NOMO-1 (cell line): ENCODE measurements at regions not wholly inside any gene's neighbourhood (a gene's known extent, or its start where the extent isn't known, plus 50 kb on each side); places are given as distances from the start of the nearest gene placed in this dataset.
"Not testable (repeated sequence)": the region's sequence is repeated elsewhere in the genome, so short reads cannot be mapped to it uniquely, and the experiment has no call there.

Experiments
- DNase-seq, 2 experiments: peaks; one replicate each; lab custom pipeline; 2025; ENCODE audit not compliant: unreplicated experiment in 2 of 2; lab: John Stamatoyannopoulos, UW

DNA sequence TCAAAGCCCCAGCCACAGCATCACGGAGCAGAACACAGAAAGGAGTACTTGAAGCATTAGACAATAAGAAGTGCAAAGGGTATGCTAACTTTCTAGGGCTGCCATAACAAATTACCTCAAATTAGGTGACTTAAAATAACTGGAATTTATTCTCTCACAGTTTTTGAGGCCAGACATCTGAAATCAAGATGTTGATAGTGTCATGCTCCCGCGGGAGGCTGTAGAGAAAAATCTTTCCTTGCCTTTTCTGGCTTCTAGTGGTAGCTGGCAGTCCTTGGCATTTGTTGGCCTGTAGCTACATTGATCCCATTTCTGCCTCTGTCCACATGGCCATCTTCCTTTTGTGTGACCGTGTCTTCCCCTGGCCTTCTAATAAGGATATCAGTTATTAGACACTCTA is 51.9 kb upstream of the SPDL1 start:
- DNase-seq, result no peak

DNA sequence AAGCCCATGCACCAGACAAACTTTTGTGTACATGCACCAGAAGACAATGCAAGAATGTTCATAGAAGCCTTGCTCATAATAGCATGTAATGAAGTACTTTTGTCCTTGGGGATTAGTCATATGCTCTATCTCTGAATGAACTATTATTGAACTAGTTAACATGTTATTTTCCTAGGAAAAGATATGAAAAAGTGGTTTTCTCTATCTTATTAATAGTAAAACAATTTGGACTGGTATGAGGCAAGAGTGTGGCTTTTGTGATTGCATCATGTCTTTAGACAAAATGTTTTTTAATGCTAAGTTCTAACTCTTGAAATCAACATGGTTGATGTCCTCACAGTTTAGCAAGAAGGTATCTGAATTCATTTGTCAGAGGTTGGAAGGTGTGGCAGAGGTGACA is 55.7 kb upstream of the SPDL1 start:
- no peak for DNase-seq

GRCh38 chr5:169527066-169527465 is 56.5 kb upstream of the SPDL1 start:
- DNase-seq, result peak in 1 of 2 experiments; percentile 14

DNA sequence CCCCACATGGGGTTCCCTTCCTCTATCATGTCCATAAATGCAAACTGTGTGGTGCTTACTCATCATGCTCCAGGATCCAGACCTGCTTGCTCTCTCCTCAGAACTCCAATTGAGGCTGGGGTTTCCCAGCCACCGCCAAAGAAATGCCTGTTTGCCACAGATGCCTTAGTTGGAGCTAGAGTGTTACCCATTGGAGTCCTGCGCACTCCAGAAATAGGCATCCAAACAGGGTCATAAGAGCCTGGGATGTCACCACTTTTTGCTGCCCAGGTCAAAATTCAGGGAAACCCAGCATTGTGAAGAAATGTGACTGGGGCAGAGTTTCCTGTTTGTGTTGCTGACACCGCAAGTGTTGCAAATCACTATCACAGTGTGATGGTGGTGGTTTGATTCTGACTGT is 60.7 kb upstream of the SPDL1 start:
- no peak for DNase-seq

DNA sequence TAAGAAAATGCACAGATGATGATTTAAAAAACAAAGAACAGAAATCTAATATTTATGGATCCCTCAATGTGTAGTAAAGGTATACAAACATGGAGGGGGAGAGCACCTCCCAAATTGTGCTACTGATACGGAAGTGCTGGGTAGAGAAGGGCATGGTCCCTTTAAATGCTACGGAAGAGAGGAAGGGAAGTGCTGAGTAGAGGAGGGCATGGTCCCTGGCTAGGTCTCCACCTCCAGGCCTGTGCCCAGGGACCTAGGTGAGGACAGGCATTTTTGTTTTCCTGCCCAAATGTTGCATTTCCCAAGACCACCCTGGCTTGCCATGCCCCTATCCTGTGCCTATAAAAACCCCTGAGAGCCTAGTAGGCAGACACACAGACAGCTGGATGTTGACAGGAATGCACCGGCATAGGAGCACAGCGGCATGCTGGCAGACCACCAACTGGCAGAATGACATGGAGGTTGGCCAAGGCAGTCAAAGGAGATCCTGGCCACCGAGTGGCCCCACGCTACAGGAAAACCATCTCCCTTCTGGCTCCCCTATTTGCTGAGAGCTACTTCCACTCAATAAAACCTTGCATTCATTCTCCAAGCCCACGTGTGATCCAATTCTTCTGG is 62.1 kb upstream of the SPDL1 start:
- no peak for DNase-seq

GRCh38 chr5:169519358-169519757 is 64.2 kb upstream of the SPDL1 start:
- DNase-seq, result no peak

GRCh38 chr5:169518779-169519178 is 64.8 kb upstream of the SPDL1 start:
- DNase-seq, result not testable (repeated sequence)

- no peak for DNase-seq
Observed at GRCh38 chr5:169512385-169512784, 71.2 kb upstream of the SPDL1 start.

- no peak for DNase-seq
Observed at GRCh38 chr5:169511708-169512107, 71.9 kb upstream of the SPDL1 start.

- no peak for DNase-seq
Observed at GRCh38 chr5:169507051-169507450, 76.5 kb upstream of the SPDL1 start.

DNA sequence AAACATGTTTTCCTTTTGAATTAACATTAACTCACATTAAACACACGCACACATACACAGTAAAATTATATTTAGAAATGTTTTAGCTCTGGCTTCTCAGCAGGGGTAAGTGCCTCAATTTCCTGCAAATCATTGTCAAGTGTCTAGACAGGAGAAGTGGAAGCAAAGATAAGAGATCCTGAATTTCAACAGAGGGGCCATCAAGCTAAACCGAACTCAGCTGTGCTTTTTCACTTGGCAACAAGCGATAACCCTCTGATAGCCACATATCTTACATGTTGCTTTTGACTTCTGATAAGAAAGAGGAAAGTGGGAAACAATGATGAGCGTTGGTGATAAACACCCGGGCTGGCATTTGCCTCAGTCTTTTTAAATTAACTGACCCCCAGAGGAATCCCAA is 79.7 kb upstream of the SPDL1 start:
- DNase-seq, result no peak

- no peak for DNase-seq
Observed at GRCh38 chr5:169499990-169500505, 83.5 kb upstream of the SPDL1 start.

GRCh38 chr5:169496878-169497277 is 86.7 kb upstream of the SPDL1 start:
- DNase-seq, result no peak

- DNase-seq, result no peak
Observed at GRCh38 chr5:169494941-169495548, 88.5 kb upstream of the SPDL1 start.

- DNase-seq, result no peak
Observed at GRCh38 chr5:169494383-169494935, 89.1 kb upstream of the SPDL1 start.

GRCh38 chr5:169474226-169474625 is 109.3 kb upstream of the SPDL1 start:
- no peak for DNase-seq

- DNase-seq, result no peak
Observed at GRCh38 chr5:169472544-169472943, 111.0 kb upstream of the SPDL1 start.

- DNase-seq, result no peak
Observed at GRCh38 chr5:169471021-169471420, 112.6 kb upstream of the SPDL1 start.

DNA sequence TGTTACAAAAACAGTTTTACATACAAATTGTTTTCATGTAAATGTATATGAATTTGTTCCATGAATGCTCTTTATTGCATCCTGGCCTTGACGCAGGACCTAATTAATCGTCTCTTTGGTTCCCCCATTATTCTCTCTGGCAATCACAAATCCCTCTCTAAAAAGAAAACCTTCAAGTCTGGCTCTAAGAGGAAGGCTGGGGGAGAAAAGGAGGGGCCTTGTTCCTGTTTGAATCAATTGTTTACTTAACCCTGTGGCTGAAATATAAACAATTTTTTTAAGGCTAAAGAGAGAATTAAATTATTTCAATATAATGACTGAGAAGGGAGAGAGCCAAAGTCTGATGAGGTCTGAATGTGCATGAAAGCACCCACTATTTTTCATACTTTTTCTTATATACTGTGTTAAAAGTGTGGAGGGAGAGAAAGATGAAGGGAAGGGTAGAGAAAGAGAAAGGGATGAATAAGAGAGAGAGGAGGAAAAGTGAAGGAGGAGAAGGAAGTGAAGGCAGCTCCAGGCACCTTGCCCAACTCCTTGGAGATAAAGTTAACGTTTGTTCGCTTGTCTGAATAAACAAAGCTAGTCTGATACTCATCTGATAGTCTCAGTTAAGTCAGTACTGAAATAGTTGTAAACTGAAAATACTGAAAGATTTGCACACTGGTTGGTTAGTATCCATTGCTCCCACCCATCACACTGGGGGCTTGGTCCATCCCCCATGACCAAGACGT is 116.4 kb upstream of the SPDL1 start:
- no peak for DNase-seq

- DNase-seq, result no peak
Observed at GRCh38 chr5:169460896-169461295, 122.7 kb upstream of the SPDL1 start.

DNA sequence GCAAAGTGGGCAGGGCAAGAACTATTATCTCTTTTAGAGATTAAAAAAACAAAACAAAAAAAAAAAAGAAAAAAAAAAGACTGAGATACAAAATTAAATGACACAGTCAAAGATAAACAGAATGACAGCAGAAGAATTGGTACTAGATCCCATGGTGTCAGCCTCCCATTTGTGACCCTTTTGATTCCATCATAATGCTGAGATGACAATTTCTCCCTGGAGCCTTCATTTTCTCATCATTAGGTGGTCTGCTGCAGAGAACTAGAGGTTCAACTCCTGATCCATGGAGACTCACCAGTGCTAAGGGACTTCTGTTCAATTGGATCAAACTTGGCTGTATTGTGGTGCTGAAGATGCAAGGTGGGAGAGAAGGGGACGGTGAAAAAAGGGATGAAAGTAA is 123.5 kb upstream of the SPDL1 start:
- DNase-seq, result no peak

DNA sequence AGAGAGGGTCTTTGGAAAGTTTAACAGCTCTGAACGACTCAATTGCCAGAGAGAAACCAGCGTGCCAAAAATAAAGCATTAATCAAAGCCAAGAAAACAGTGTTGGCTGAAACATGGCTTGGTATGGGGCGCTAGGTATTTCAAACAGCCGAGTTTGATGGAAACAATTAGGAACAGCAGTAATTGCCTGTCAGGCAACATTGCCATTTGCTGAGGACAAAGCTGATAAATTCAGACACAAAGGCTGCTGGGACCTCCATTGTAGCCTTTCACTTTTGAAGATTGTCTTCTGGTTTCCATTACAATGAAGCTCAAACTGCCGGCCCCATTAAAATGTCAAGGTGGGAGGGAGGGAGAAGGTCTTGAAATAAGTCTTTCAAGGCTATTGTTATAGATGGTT is 125.4 kb upstream of the SPDL1 start:
- no peak for DNase-seq
